Thyroid gland (tissue), 4 donors: ENCODE measurements at regions not wholly inside any gene's neighbourhood (a gene's known extent, or its start where the extent isn't known, plus 50 kb on each side); places are given as distances from the start of the nearest gene placed in this dataset.

Experiments used
- DNase-seq, 2 donors: peaks; one replicate each; pipeline ENCODE4 v3.0.0-alpha.2; 2019
- H3K27ac ChIP-seq, 3 donors: fragments of 200-600 bp; sonication (generic); 1 replicate in 2 of 3; 2 replicates in 1 of 3; pipeline ENCODE4 v1.5.1; 2016 to 2019; ENCODE audit warnings: mild to moderate bottlenecking in 1 of 3, moderate library complexity in 1 of 3
- H3K27me3 ChIP-seq: fragments of 200-600 bp; sonication (generic); one replicate; pipeline ENCODE4 v1.5.1; 2019
- H3K36me3 ChIP-seq, 2 donors: fragments of 200-600 bp; sonication (generic); one replicate each; pipeline ENCODE4 v1.5.1; 2016 to 2019
- H3K4me1 ChIP-seq, 2 donors: fragments of 200-600 bp; sonication (generic); one replicate each; pipeline ENCODE4 v1.5.1; 2017 to 2019
- H3K4me3 ChIP-seq, 3 donors: fragments of 200-600 bp; sonication (generic); replicated peaks in 1 of 3; 1 replicate in 2 of 3; 2 replicates in 1 of 3; pipeline ENCODE4 v1.5.1; 2016; ENCODE audit warnings: mild to moderate bottlenecking in 1 of 3
- H3K9me3 ChIP-seq: fragments of 200-600 bp; sonication (generic); one replicate; pipeline ENCODE4 v1.5.1; 2017
- CTCF ChIP-seq, 6 experiments: fragments of 200-600 bp in 3 of 6; fragments of 450-650 bp in 3 of 6; sonication (generic) in 3 of 6; IDR thresholded peaks; one replicate each; pipeline ENCODE4 v1.5.1; 2016 to 2019; ENCODE audit warnings: antibody characterized with exemption in 6 of 6, mild to moderate bottlenecking in 2 of 6, inconsistent platforms in 1 of 6, moderate library complexity in 1 of 6
- POLR2A ChIP-seq, 2 donors: fragments of 450-650 bp; IDR thresholded peaks; one replicate each; pipeline ENCODE4 v1.6.1; 2017; ENCODE audit warnings: antibody characterized with exemption in 2 of 2, mild to moderate bottlenecking in 2 of 2, moderate library complexity in 1 of 2
- WGBS, 2 donors: methylation state at CpG; one replicate each; pipeline ENCODE4 v1.1.5; 2017; 5-methylcytosine and 5-hydroxymethylcytosine counted together
- intact Hi-C: fragments of 100-400 bp; cut with DNase I; formaldehyde crosslinking; loops from one replicate; pipeline ENCODE4 v1.15.1; 2023

- DNase-seq, result no peak
- intact Hi-C loops, result no loop called here
- 95 to 96% methylated on average over 7 of the region's 7 CpGs for WGBS, 2 donors
These were observed 339.4 kb downstream of the MTRR start for GRCh38 chr5:8208307-8208706.

DNA sequence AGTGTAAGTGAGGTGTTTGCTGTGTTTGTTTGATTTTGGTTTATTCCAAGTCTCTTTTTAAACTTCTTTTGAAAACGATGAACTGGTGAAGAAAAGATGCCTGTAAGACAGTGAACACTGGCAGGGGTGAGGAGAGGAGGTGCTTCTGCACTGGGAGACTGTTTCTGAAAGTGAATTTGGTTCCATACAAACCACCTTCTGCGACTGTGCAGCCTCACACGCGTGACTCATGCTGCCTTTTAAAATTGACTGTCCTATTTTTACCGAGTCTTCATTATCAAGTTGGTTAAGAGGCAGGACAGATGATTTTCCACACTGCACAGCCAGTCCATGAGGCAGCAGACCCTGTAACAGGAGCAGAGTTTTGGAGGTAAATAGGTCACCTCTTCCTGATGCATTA is 340.6 kb downstream of the MTRR start:
- DNase-seq, result no peak
- H3K9me3 ChIP-seq, result no peaks in the 10 kb centered on the region
- H3K4me1 ChIP-seq, result no peaks in the 10 kb centered on the region
- H3K4me3 ChIP-seq, result no peak overlapping the region
- no peaks in the 10 kb centered on the region for H3K27me3 ChIP-seq
- no peaks in the 10 kb centered on the region for H3K36me3 ChIP-seq
- no peak overlapping the region for H3K27ac ChIP-seq
- TF ChIP-seq CTCF (IDR thresholded peaks at IDR 0.05), result no peak
- no peak for TF ChIP-seq POLR2A (IDR thresholded peaks at IDR 0.05)
- WGBS, 2 donors, result 80 to 82% methylated on average over 5 of the region's 5 CpGs
- intact Hi-C loops, result no loop called here

More at GRCh38 chr5:8208307-8208706, 339.4 kb downstream of the MTRR start:
- Histone ChIP-seq H3K27me3 (no peaks in the 10 kb centered on the region), H3K36me3 (no peaks in the 10 kb centered on the region), H3K4me3 (no peak overlapping the region), H3K4me1 (no peaks in the 10 kb centered on the region), H3K27ac (no peak overlapping the region), H3K9me3 (no peaks in the 10 kb centered on the region)
- no peak for TF ChIP-seq POLR2A (IDR thresholded peaks at IDR 0.05)
- TF ChIP-seq CTCF (IDR thresholded peaks at IDR 0.05), result no peak

- WGBS, 2 donors, result 40 to 79% methylated on average over 7 of the region's 7 CpGs
- no peak overlapping the region for H3K4me3 ChIP-seq
- no peaks in the 10 kb centered on the region for H3K36me3 ChIP-seq
- no peaks in the 10 kb centered on the region for H3K9me3 ChIP-seq
- intact Hi-C loops, result no loop called here
- H3K27me3 ChIP-seq, result no peaks in the 10 kb centered on the region
- no peaks in the 10 kb centered on the region for H3K4me1 ChIP-seq
- no peak for DNase-seq
- no peak overlapping the region for H3K27ac ChIP-seq
- TF ChIP-seq CTCF (IDR thresholded peaks at IDR 0.05), result no peak
These were observed 344.8 kb downstream of the MTRR start for GRCh38 chr5:8213701-8214240.

DNA sequence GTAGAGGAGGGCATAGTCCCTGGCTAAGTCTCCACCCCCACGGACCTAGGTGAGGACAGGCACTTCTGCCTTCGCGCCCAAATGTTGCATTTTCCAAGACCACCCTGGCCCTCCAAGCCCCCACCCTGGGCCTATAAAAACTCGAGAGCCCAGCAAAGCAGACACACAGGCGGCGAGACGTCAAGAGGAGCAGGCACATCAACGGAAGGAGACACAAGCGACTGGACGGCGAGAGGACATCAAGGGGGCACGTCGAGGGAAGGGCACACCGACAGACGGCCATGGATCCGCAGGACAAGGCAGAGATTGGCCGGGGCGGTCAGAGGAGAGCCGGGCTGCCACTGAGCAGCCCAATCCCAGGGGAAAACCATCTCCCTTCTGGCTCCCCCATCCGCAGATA is 348.0 kb downstream of the MTRR start:
- Histone ChIP-seq H3K36me3 (no peaks in the 10 kb centered on the region), H3K9me3 (no peaks in the 10 kb centered on the region), H3K4me3 (no peak overlapping the region), H3K27me3 (no peaks in the 10 kb centered on the region), H3K4me1 (no peaks in the 10 kb centered on the region), H3K27ac (no peak overlapping the region)
- intact Hi-C loops, result no loop called here
- 89 to 93% methylated on average over 20 of the region's 20 CpGs for WGBS, 2 donors
- TF ChIP-seq CTCF (IDR thresholded peaks at IDR 0.05) (no peak), POLR2A (IDR thresholded peaks at IDR 0.05) (no peak)
- no peak for DNase-seq

DNA sequence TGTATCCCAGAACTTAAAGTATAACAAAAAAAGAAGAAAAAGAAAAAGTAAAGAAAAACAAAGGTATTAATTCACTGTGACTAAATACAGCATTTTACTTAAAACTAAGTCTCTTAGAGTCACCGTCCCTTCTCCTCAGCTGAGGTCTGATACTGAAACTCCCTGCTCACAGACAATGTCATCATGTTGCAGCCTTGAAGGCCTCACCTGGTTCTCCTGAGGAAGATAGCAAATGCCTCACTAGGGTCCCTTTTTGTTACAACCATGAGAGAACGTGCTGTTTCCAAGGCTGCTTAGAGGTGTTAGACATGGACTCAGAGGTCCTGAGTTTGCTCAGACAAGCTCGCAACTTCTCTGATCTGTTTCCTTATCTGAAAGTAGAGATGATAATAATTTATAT is 357.2 kb downstream of the MTRR start:
- no peaks in the 10 kb centered on the region for H3K36me3 ChIP-seq
- WGBS, 2 donors, result 92 to 95% methylated on average over 3 of the region's 3 CpGs
- no peaks in the 10 kb centered on the region for H3K4me1 ChIP-seq
- no peak overlapping the region for H3K4me3 ChIP-seq
- no peak for DNase-seq
- no peaks in the 10 kb centered on the region for H3K27me3 ChIP-seq
- H3K27ac ChIP-seq, result no peak overlapping the region
- no peak for TF ChIP-seq CTCF (IDR thresholded peaks at IDR 0.05)
- TF ChIP-seq POLR2A (IDR thresholded peaks at IDR 0.05), result no peak
- intact Hi-C loops, result no loop called here
- no peaks in the 10 kb centered on the region for H3K9me3 ChIP-seq
